GM12875 (cell line): ENCODE measurements at regions not wholly inside any gene's neighbourhood (a gene's known extent, or its start where the extent isn't known, plus 50 kb on each side); places are given as distances from the start of the nearest gene placed in this dataset.

ENCODE experiments used
- H3K4me3 ChIP-seq: one replicate; pipeline ENCODE4 v1.5.1; 2011; ENCODE audit warnings: low read depth, low read length, control low read depth
- TF ChIP-seq, protein P1 (sequence below): IDR thresholded peaks from 2 replicates; pipeline ENCODE4 v1.5.1; 2011; ENCODE audit warnings: low read depth, mild to moderate bottlenecking, control low read depth, inconsistent platforms, low read length, moderate library complexity, borderline replicate concordance; ENCODE audit not compliant: insufficient read depth

GRCh38 chr21:22209304-22209700 is 1211.1 kb downstream of the NCAM2 start:
- H3K4me3 ChIP-seq: no peak overlapping the region

DNA sequence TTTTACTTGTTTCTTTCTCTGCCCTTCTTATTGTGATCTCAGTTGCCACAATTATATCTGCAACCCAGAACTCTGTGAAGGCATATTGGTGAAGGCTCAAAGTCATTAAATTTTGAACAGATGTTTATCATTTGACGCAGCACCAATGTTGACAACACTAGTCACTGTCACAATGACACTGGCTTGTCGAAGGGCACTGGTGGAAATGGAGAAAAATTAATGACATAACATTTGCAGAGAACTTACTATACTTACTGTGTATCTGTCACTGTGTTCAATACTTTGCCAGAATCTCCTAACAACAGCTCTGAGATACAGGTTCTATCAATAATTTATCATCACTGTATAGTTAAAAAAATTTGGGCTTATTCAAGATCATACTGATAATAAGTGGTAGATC is 1213.7 kb downstream of the NCAM2 start:
- TF ChIP-seq, protein P1, sequence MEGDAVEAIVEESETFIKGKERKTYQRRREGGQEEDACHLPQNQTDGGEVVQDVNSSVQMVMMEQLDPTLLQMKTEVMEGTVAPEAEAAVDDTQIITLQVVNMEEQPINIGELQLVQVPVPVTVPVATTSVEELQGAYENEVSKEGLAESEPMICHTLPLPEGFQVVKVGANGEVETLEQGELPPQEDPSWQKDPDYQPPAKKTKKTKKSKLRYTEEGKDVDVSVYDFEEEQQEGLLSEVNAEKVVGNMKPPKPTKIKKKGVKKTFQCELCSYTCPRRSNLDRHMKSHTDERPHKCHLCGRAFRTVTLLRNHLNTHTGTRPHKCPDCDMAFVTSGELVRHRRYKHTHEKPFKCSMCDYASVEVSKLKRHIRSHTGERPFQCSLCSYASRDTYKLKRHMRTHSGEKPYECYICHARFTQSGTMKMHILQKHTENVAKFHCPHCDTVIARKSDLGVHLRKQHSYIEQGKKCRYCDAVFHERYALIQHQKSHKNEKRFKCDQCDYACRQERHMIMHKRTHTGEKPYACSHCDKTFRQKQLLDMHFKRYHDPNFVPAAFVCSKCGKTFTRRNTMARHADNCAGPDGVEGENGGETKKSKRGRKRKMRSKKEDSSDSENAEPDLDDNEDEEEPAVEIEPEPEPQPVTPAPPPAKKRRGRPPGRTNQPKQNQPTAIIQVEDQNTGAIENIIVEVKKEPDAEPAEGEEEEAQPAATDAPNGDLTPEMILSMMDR: no peak
- no peak overlapping the region for H3K4me3 ChIP-seq

More at GRCh38 chr21:22209304-22209700, 1211.1 kb downstream of the NCAM2 start:
- TF ChIP-seq, protein P1: no peak

DNA sequence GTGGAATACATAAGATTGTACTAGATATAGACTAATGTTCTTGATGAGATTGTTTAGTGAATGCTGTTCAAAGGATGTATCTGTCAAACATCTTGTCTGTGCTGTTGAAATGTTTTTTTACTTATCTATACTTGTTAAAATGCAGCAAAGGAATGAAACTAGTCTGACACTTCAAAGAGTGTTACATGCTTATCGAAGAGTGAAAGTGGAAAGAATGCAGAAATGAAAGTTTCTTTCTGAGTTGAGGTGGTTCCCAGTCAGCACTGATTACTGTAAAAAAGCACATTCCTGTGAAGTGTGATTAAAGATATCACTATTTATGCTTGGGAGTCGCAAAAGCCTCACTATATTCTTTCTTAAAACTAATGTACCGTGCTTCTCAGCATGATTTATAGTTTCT is 1225.2 kb downstream of the NCAM2 start:
- no peak overlapping the region for H3K4me3 ChIP-seq
- TF ChIP-seq, protein P1: no peak

DNA sequence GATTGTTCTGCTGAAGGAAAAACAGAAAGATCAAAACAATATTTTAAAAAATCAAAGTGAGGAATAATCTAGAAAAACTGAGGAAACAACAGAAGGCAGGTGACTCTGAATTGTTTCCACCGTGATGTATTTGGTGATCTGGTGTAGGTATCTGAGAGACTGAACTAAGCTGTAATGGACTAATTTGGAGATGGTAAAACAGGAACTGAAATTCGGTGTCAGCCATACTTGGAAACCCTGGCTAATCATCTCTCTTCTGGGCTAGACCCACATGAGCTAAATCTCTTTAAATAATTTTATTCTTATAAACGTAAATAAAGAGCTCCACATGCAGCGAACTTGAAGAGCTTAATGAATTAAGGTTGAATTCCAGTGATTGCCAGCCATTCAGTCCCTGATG is 1226.1 kb downstream of the NCAM2 start:
- H3K4me3 ChIP-seq: no peak overlapping the region

GRCh38 chr21:22225299-22225698 is 1227.1 kb downstream of the NCAM2 start:
- TF ChIP-seq, protein P1: no peak
- no peak overlapping the region for H3K4me3 ChIP-seq

More for the DNA sequence above, 1226.1 kb downstream of the NCAM2 start:
- TF ChIP-seq, protein P1: no peak

DNA sequence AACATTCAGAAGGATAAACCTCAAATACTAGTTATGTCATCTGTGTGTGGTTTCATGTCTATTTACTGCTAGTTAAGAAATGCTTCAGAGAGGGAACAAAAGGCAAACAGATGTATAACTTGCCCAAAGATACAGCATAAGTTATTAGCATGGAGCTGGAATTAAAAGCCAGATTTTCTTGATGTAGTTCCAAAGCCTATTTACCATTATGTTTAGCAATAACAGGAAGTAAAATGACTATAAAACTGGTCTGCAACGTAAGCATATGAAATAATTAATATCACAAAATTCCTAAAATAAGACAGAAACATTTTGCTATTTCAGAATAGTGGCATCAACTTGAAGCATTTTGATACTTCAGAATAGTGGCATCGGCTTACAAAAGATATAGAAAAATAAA is 1232.8 kb downstream of the NCAM2 start:
- TF ChIP-seq, protein P1: no peak
- H3K4me3 ChIP-seq: no peak overlapping the region

- TF ChIP-seq, protein P1: no peak
Observed at GRCh38 chr21:22235866-22236590, 1237.8 kb downstream of the NCAM2 start.

More at GRCh38 chr21:22235866-22236590, 1237.8 kb downstream of the NCAM2 start:
- no peak overlapping the region for H3K4me3 ChIP-seq
